SK-N-SH (cell line): ENCODE measurements at regions not wholly inside any gene's neighbourhood (a gene's known extent, or its start where the extent isn't known, plus 50 kb on each side); places are given as distances from the start of the nearest gene placed in this dataset.

ENCODE experiments used
- GABPA ChIP-seq: IDR thresholded peaks from 2 replicates; pipeline ENCODE4 v1.4.0; 2012; ENCODE audit warnings: low read depth, mild to moderate bottlenecking
- SIN3A ChIP-seq: IDR thresholded peaks from 2 replicates; pipeline ENCODE4 v1.6.1; 2012; ENCODE audit warnings: low read depth, mild to moderate bottlenecking, low read length, moderate library complexity, borderline replicate concordance
- SMC3 ChIP-seq: IDR thresholded peaks from 2 replicates; pipeline ENCODE4 v1.6.1; 2012; ENCODE audit warnings: low read depth, low read length, improper control_type of control experiment
- TF ChIP-seq, protein P1 (sequence below): IDR thresholded peaks from 2 replicates; pipeline ENCODE4 v1.6.1; 2012; ENCODE audit warnings: mild to moderate bottlenecking, low read depth, low read length, moderate library complexity
- TF ChIP-seq, protein P2 (sequence below): fragments of 200-600 bp; sonication (generic); IDR thresholded peaks from 2 replicates; pipeline ENCODE4 v1.6.1; 2017; ENCODE audit warnings: antibody characterized with exemption, mild to moderate bottlenecking, moderate library complexity

DNA sequence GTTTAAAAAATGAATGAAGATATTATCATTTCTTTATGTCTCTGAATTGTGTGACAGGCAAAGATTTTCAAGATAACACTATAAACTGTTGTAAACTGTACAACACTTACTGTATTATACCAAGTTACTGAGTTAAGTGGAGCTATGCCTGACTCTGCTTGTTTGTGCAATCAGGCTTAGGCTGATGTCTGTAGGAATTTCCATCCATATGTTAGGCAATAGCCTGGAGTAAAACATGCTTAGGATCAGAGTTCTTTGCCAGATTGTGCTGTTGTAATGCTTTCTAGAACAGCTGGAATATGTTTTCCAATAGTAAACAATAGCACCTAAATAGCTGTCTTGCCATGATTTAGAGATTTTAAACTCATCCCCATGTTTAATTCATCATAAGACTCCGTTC lies 1496.7 kb downstream of the CDH11 start:
- TF ChIP-seq SIN3A (no peak), GABPA (no peak), SMC3 (no peak)
- TF ChIP-seq, protein P1, sequence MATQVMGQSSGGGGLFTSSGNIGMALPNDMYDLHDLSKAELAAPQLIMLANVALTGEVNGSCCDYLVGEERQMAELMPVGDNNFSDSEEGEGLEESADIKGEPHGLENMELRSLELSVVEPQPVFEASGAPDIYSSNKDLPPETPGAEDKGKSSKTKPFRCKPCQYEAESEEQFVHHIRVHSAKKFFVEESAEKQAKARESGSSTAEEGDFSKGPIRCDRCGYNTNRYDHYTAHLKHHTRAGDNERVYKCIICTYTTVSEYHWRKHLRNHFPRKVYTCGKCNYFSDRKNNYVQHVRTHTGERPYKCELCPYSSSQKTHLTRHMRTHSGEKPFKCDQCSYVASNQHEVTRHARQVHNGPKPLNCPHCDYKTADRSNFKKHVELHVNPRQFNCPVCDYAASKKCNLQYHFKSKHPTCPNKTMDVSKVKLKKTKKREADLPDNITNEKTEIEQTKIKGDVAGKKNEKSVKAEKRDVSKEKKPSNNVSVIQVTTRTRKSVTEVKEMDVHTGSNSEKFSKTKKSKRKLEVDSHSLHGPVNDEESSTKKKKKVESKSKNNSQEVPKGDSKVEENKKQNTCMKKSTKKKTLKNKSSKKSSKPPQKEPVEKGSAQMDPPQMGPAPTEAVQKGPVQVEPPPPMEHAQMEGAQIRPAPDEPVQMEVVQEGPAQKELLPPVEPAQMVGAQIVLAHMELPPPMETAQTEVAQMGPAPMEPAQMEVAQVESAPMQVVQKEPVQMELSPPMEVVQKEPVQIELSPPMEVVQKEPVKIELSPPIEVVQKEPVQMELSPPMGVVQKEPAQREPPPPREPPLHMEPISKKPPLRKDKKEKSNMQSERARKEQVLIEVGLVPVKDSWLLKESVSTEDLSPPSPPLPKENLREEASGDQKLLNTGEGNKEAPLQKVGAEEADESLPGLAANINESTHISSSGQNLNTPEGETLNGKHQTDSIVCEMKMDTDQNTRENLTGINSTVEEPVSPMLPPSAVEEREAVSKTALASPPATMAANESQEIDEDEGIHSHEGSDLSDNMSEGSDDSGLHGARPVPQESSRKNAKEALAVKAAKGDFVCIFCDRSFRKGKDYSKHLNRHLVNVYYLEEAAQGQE = no peak
- TF ChIP-seq, protein P2, sequence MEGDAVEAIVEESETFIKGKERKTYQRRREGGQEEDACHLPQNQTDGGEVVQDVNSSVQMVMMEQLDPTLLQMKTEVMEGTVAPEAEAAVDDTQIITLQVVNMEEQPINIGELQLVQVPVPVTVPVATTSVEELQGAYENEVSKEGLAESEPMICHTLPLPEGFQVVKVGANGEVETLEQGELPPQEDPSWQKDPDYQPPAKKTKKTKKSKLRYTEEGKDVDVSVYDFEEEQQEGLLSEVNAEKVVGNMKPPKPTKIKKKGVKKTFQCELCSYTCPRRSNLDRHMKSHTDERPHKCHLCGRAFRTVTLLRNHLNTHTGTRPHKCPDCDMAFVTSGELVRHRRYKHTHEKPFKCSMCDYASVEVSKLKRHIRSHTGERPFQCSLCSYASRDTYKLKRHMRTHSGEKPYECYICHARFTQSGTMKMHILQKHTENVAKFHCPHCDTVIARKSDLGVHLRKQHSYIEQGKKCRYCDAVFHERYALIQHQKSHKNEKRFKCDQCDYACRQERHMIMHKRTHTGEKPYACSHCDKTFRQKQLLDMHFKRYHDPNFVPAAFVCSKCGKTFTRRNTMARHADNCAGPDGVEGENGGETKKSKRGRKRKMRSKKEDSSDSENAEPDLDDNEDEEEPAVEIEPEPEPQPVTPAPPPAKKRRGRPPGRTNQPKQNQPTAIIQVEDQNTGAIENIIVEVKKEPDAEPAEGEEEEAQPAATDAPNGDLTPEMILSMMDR = no peak
